NCI-H2196 (cell line): ENCODE measurements at regions not wholly inside any gene's neighbourhood (a gene's known extent, or its start where the extent isn't known, plus 50 kb on each side); places are given as distances from the start of the nearest gene placed in this dataset.
"Not testable (repeated sequence)": the region's sequence is repeated elsewhere in the genome, so short reads cannot be mapped to it uniquely, and the experiment has no call there.

Experiments used
- DNase-seq: peaks from one replicate; lab custom pipeline; 2025; ENCODE audit not compliant: unreplicated experiment; lab: John Stamatoyannopoulos, UW

GRCh38 chr15:53038655-53038941 lies 248.5 kb upstream of the ONECUT1 start:
- DNase-seq = no peak

DNA sequence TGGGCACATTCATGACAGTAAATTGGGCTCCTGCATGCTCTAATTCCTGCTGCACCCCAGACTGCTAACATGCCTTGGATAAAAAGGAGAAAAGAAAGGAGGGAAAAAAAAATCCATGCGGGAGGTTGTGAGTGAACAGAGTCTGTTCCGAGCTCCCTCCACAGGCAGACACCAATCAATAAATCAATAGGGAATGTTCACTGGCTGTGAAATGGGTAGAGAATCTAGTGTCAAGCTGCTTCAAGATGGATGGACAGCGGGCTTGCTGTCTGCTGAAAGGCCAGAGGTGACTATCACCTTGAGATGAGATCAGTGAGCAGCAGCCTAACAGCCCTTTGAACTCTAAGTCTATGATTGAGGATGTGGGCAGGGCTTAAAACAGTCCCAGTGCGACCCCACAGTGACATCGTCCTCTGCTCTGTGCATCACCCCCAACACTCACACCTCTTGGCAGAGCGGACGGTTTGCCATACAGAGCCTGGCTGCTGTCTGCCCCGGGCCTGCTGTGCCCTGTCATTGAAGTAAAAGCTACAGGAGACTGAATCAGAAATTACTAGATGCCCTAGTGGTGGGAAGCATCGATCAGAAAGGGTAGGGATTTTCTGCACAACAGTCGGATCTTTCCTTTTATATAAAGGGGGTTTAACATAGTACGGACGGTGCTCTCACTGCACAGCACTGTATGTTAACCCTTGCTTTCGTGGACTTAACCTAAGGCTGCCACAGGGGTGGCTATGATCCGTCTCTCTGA lies 247.9 kb upstream of the ONECUT1 start:
- no peak for DNase-seq

DNA sequence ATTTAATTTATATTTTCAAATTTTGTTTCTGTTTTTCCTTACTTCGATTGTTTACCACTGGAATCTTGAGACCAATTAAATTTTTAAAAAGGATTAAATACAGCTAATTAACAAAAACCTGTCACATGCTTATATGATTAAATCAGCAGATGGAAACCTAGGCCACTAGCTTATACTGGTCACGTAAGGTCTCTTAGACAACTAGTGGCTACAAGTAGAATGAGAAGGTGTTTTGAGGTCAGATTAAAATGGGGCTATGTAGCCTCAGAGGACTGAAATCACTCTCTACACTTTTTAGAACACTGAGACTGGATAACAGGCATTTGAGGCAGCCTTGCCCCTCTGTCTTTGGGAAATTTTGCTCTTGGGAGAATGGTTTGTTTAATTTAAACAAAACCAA lies 246.5 kb upstream of the ONECUT1 start:
- no peak for DNase-seq

DNA sequence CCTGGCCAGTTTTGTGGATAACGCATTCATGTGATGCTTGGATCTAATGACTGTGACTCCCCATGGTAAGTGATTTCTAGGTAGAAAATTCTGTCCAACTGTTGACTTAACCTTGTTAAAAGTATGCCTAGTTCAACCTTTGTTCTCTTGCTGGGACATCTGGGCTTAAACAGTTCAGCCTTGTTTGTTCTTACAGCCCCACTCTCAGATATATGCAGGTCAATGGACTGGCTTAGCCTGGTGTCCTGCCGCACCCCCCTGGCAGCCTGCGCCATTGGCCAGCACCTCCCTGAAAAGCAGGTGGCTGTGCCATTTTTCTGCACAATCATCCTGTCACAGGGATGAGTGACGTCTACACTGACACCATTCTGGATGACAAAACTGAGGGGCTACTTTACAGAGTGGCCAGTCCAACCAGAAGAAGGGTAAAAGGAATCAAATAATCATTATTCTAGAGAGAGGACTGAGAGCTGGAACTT lies 244.7 kb upstream of the ONECUT1 start:
- DNase-seq = no peak

GRCh38 chr15:53033709-53034108 lies 243.6 kb upstream of the ONECUT1 start:
- DNase-seq = no peak

GRCh38 chr15:53031469-53031868 lies 241.3 kb upstream of the ONECUT1 start:
- DNase-seq = no peak

- no peak for DNase-seq
Observed at GRCh38 chr15:53022788-53023187, 232.7 kb upstream of the ONECUT1 start.

DNA sequence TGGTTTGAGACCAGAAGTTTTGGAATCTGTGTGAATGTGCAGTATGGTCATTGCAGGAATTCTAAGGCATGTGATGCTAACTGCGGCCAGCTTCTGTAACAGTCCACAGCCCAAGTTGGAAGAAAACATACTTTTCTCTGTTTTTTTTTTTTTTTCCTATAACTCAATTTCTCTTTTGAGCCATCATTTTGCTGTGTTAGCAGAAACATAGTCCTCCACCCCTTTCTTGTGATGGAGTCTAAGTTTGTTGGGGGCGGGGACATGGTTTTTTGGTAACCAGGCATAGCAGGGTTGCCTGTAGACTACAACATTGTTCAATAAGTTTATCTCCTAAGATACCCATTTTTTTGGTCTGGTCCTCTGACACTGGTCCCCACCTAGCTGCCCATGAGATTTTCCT lies 223.2 kb upstream of the ONECUT1 start:
- DNase-seq = no peak

DNA sequence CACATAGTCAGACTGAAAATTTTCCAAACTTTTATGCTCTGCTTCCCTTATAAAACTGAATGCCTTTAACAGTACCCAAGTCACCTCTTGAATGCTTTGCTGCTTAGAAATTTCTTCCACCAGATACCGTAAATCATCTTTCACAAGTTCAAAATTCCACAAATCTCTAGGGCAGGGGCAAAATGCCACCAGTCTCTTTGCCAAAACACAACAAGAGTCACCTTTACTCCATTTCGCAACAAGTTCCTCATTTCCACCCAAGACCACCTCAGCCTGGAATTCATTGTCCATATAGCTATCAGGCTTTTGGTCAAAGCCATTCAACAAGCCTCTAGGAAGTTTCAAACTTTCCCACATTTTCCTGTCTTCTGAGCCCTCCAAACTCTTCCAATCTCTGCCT lies 221.6 kb upstream of the ONECUT1 start:
- DNase-seq = not testable (repeated sequence)

GRCh38 chr15:53009093-53009492 lies 219.0 kb upstream of the ONECUT1 start:
- no peak for DNase-seq

GRCh38 chr15:53000409-53000808 lies 210.3 kb upstream of the ONECUT1 start:
- DNase-seq = no peak

DNA sequence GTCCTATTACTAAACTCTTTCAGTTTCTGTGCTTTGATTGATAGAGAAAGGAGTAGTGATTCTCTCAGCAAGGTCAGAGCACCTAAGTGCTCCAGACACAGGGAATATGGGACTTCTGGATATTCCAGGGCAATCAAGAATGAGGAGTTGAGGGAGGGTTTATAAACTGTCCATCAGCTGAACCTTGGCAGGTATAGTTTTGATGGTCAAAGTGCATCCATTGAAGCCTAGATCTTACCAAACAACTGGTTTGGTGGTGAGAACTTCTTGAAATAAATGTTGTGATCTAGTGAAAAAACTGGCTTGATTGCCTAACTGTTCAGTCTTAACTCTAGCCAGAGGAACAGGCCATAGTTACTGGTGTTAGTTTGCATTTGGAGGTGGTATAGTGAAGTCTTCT lies 207.0 kb upstream of the ONECUT1 start:
- DNase-seq = no peak

DNA sequence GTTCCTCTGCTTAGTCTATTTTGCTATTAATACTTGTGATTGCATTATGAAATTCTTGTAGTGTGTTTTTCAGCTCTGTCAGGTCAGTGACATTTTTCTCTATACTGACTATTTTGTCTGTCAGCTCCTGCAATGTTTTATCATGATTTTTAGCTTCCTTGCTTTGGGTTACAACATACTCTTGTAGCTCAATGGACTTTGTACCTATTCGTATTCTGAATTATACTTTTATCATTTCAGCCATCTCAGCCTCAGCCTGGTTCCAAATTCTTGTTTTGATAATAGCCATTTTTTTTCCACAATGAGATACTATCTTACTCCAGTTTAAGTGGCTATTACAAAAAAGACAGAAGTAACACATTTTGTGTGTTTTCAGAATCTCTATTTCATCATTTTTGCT lies 204.2 kb upstream of the ONECUT1 start:
- DNase-seq = no peak

- DNase-seq = no peak
Observed at GRCh38 chr15:52984507-52984906, 194.4 kb upstream of the ONECUT1 start.

- DNase-seq = no peak
Observed at GRCh38 chr15:52980446-52980845, 190.3 kb upstream of the ONECUT1 start.

GRCh38 chr15:52976516-52977075 lies 186.5 kb upstream of the ONECUT1 start:
- DNase-seq = no peak

- DNase-seq = no peak
Observed at GRCh38 chr15:52975941-52976449, 185.9 kb upstream of the ONECUT1 start.

DNA sequence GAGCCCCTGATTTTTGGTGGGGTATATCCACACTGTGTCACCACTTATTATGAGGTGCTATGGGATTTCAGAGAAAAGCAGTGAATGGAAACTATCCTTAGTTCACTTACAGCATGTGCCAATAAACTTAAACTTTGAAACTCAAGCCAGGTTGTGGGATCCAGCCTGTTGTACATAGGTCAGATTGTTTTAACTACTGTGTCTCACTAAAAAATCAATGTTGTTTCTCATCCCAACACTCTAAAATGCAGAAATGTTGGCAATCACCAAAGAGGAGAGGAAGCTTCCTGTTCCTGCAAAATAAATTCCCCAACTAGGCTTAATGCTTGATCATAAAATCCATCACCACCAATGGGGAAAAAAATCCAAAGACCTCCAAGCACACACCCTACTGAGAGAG lies 173.7 kb upstream of the ONECUT1 start:
- DNase-seq = no peak

DNA sequence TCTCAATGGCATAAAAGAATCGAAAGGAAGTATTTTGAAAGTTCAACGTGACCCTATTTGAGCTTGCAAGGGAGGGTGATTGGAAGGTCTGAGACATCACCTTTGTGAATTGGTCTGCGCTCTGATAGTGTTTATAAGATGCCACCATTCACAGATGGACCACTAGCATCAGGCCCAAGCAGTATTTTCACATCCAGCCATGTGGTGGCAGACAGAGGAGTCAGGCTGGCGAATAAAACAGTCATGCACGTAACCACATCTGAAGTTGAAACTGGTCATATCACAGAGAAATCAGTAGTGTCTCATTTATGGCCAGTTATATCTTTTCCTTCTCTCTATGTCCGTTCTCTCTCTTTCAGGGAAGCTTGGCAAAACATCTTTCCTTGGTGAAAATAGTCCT lies 170.1 kb upstream of the ONECUT1 start:
- DNase-seq = no peak

DNA sequence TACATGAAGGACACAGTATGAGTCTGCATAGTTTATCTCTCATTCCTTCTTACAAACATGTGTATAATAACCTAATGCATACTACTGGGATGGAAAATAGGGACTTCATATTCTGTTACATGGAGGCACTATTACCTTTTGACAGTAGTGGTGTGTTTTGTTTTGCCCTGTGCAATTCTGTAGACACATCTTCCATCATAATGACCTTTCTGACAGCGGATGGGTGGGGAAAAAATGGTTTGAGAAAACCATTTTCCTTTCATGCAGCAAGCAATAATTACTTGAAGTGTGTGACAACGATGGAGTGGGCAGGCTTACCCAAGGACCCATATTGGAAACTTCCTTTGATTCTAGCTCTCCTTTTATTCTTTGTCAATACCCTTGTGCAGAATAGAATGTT lies 153.6 kb upstream of the ONECUT1 start:
- no peak for DNase-seq

GRCh38 chr15:52936489-52936888 lies 146.4 kb upstream of the ONECUT1 start:
- DNase-seq = no peak

- no peak for DNase-seq
Observed at GRCh38 chr15:52925130-52925529, 135.0 kb upstream of the ONECUT1 start.

- no peak for DNase-seq
Observed at GRCh38 chr15:52924630-52925029, 134.5 kb upstream of the ONECUT1 start.
